GM20431 (cell line): ENCODE measurements at regions not wholly inside any gene's neighbourhood (a gene's known extent, or its start where the extent isn't known, plus 50 kb on each side); places are given as distances from the start of the nearest gene placed in this dataset.

Source experiments
- in situ Hi-C: fragments of 300-500 bp; cut with MseI, MboI; formaldehyde crosslinking; loops from one replicate; pipeline ENCODE4 v1.15.0; 2020; ENCODE audit warnings: low sequenced_read_pairs; ENCODE audit not compliant: unreplicated experiment

- in situ Hi-C loops = no loop called here
These were observed 662.6 kb downstream of the ACTL7B start for GRCh38 chr9:108193026-108193710.

- in situ Hi-C loops = no loop called here
These were observed 664.7 kb downstream of the ACTL7B start for GRCh38 chr9:108191065-108191464.

DNA sequence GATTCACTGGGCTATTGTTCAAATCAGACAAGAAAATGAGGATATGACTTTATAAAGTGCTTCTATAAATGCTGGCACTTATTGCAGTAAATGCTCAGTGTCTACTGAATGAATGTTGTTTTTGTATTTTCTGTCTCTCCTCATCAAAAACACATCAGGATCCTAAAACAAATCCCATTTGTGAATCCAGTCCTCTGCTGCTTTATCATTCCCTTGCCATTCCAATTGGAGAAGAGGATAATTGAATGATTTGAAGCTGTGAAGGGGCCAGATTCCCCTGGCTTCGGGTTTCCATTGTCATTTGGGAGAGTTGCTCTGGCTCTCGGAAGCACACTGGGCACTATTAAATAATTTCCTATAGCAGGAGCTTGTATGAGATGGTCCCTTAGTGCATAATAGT lies 666.8 kb downstream of the ACTL7B start:
- in situ Hi-C loops = no loop called here

GRCh38 chr9:108188482-108188881 lies 667.3 kb downstream of the ACTL7B start:
- in situ Hi-C loops = no loop called here

DNA sequence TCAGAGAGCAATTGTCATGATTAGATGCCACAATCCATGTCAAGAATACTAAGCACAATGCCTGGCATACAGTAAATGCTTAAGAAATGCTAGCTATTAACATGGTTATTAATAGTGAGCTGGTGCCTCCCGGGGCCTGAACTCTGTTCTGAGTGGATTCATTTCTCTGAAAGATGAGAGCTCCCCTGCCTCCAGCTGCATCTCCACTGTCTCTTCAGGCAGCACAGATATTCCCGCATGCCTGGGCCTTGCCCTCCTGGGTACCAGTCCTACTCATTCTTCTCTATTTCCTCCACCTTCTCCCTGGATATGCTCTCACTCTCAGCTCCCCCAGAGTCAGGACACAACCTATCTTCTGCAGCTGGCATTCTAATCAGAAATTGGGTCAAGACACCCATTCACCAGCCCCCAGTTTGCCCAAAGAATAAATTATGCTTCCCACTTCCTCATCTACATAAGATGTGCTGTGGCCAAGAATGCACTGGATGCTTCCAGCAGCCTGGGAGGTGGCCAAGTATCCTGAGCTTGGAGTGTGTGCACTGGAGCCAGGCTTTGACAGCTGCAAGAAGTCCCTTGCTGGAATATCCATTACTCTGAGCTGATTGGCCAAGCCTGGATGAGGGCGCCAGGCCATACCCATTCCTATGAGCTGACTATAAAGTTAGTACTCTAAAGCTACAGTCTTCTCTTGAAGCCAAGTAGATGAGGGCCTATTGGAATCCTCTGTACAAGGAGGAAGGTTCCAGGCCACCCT lies 669.0 kb downstream of the ACTL7B start:
- in situ Hi-C loops = no loop called here

- in situ Hi-C loops = no loop called here
These were observed 670.2 kb downstream of the ACTL7B start for GRCh38 chr9:108185613-108186012.

- in situ Hi-C loops = no loop called here
These were observed 670.8 kb downstream of the ACTL7B start for GRCh38 chr9:108184941-108185340.

GRCh38 chr9:108184009-108184408 lies 671.8 kb downstream of the ACTL7B start:
- in situ Hi-C loops = no loop called here

- in situ Hi-C loops = no loop called here
These were observed 672.8 kb downstream of the ACTL7B start for GRCh38 chr9:108182950-108183381.

GRCh38 chr9:108182270-108182669 lies 673.5 kb downstream of the ACTL7B start:
- in situ Hi-C loops = no loop called here

- in situ Hi-C loops = no loop called here
These were observed 674.3 kb downstream of the ACTL7B start for GRCh38 chr9:108181441-108181840.

- in situ Hi-C loops = no loop called here
These were observed 675.2 kb downstream of the ACTL7B start for GRCh38 chr9:108180541-108180940.

DNA sequence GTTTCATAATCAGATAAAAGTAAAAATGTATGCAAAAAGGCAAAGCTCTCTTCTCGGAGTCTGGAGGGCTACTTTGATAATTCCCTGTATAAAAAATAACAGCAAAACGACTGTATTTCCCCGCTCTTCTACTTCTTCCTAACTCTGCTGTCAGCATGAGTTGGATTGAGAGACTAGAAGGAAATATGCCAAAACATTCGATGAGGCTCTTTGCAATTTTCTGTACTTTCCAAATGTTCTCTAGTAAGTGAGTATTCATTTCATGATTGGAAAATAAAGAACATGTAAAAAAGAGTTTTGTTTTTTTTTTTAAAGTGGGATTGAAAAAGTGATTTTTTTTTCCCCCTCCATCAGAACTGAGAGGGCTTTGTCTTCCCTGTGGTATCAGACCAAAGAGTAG lies 677.5 kb downstream of the ACTL7B start:
- in situ Hi-C loops = no loop called here

DNA sequence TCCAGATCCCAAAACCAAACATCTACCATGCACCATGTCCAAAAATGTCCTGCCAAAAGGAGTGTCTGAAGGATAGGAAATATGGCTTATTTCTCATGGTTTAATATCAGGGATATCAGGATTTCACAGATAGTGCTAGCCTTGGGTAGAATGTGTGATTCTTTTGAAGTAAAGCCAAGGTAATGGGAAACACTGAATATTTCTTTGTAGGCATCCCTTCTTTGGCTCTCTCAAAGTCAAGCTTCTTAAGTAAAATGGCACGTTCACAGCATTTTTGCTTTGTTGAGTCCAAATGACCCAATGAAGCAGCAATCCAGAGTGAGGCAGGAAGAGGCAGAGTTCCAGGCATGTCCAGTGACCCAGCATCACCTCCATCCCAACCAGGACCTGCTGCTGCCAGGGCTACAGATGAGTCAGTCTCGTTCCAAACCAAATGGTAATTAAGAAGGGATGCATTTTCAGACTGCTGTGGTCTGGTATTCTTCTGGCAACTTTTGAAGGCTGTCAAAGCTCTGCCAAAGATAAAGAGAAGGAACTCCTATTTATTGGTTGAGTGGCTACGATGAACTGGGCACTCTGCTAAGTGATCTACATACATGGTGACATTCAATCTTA lies 678.8 kb upstream of the KLF4 start:
- in situ Hi-C loops = no loop called here

GRCh38 chr9:108167136-108167900 lies 677.7 kb upstream of the KLF4 start:
- in situ Hi-C loops = no loop called here

DNA sequence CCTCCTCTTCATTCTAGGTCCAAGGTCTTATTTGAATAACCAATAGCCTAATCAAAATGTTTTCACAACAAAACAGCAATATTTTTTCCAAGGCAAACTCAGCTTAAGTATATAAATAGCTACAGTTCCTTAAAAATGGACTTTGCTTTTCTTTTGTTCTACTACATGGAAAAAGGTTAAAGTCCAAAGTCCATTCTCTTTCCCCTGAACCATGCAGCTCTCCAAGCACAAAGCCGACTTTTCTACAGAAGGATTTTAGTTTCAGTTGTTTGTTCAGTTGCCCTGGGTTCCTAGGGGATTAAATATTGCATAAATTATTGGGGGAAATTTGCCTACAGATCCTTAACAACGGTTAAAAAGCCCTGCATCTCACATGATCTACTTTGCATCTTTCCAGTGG lies 677.0 kb upstream of the KLF4 start:
- in situ Hi-C loops = no loop called here

- in situ Hi-C loops = no loop called here
These were observed 673.9 kb upstream of the KLF4 start for GRCh38 chr9:108163321-108164005.

DNA sequence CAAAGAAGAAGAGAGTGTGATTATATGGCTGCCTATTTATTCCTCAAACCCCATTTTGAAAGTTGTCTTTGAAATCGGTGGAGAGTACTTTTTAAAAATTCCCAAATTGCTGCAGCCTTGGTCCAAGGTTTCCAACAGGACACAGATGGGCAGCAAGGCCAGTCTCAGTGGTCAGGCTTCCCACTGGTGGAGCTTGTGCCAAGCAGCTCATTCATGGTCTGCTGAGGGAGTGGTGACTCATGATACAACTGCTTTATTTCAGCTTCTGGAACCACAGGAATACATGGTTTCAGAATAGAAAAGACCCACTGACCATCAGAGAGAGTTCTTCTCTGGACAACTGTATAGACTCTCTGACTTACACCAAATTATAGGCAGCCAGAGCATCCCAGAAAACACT lies 673.1 kb upstream of the KLF4 start:
- in situ Hi-C loops = no loop called here

DNA sequence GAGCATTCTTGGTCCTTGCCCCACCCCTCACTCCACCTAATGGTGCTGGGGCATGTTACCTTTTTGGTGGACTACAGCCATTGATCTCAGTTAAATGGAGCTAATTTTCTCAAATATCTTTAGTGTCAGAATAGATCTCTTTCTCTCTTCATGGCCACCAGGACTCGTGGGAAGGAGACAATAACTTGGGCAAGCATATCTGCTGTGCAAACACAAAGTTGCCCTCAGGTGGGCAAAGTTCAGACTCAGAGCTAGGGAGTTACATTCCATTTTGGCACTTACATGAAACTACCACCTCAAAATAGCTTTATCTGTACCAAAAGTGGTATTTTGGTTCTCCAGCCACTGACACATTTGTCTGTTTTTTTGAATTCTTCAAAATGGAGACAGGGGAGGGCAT lies 671.9 kb upstream of the KLF4 start:
- in situ Hi-C loops = no loop called here
